ENCODE measurements at regions not wholly inside any gene's neighbourhood (a gene's known extent, or its start where the extent isn't known, plus 50 kb on each side); places are given as distances from the start of the nearest gene placed in this dataset.

GRCh38 chr4:41327770-41328169, 71.0 kb downstream of the UCHL1 start:
- TF ChIP-seq GATA2 (IDR thresholded peaks at IDR 0.05; ENCODE audit: low read depth, low read length) = no peak
- TF ChIP-seq GATA3 (IDR thresholded peaks at IDR 0.05; ENCODE audit: low read depth, low read length) = no peak
